ENCODE measurements at regions not wholly inside any gene's neighbourhood (a gene's known extent, or its start where the extent isn't known, plus 50 kb on each side); places are given as distances from the start of the nearest gene placed in this dataset.

- TF ChIP-seq CTCF (IDR thresholded peaks at IDR 0.05) (no peak), POLR2A (IDR thresholded peaks at IDR 0.05) (no peak), POLR2AphosphoS5 (IDR thresholded peaks at IDR 0.05) (no peak)
Observed at GRCh38 chr10:61545170-61545569, 92.0 kb upstream of the TMEM26 start.
